ENCODE measurements at regions not wholly inside any gene's neighbourhood (a gene's known extent, or its start where the extent isn't known, plus 50 kb on each side); places are given as distances from the start of the nearest gene placed in this dataset.

DNA sequence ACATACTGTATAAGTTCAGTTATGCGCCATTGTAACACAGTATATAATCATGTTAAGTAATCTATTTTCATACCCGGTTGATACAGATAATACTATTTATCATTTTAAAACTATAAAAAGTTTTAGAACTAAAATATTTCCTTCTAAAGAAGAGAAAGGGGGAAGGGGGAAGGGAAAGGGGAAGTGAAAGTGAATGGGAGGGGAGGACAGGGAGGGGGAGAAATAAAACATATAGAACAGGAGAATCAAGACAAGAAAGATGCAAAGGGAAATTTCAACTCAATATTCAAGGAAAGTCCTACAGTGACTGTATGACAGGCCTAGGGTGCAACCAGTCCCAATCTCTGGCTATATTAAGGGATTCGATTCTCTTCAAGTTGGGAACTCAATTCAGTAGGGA, 1278.8 kb downstream of the MAT2B start:
- DNase-seq (ENCODE audit: low read depth, low spot score) (no peak), FAIRE-seq (no peak)
- Histone ChIP-seq H4K20me1 (replicated peaks; ENCODE audit: control insufficient read depth, extremely low read depth, insufficient read depth, low read length) (no peaks in the 10 kb centered on the region), H3K9me3 (replicated peaks; ENCODE audit: control insufficient read depth, insufficient read depth, low read length) (no peaks in the 10 kb centered on the region), H3K9me1 (replicated peaks; ENCODE audit: control insufficient read depth, extremely low read depth, insufficient read depth, low read length) (no peaks in the 10 kb centered on the region), H3K36me3 (ENCODE audit: control insufficient read depth in 2 of 2, extremely low read depth in 1 of 2, insufficient read depth in 2 of 2, low read length in 2 of 2) (no peaks in the 10 kb centered on the region), H3K79me2 (ENCODE audit: control insufficient read depth, insufficient read depth, low read length) (no peaks in the 10 kb centered on the region), H3K4me2 (ENCODE audit: insufficient read depth, low read length) (no peak overlapping the region), H3K27me3 (ENCODE audit: control insufficient read depth in 2 of 2, insufficient read depth in 2 of 2, low read length in 2 of 2) (no peaks in the 10 kb centered on the region), H3K4me1 (ENCODE audit: control insufficient read depth, extremely low read depth, insufficient read depth, low read length) (no peaks in the 10 kb centered on the region), H3K9ac (replicated peaks; ENCODE audit: extremely low read depth, insufficient read depth, low read length) (no peak overlapping the region), H3K27ac (ENCODE audit: insufficient read depth, low read depth, low read length) (no peak overlapping the region), H2AFZ (ENCODE audit: low read depth, low read length) (no peak overlapping the region), H3K4me3 (replicated peaks in 1 of 3; ENCODE audit: insufficient read depth in 1 of 3, low read depth in 1 of 3, low read length in 3 of 3) (no peak overlapping the region)
- intact Hi-C loops (cut with micrococcal nuclease) (no loop called here), dilution Hi-C loops (cut with MboI; ENCODE audit: extremely low pct_ligation_motif_present, low sequenced_read_pairs) (no loop called here)
- no TSS peak for BruUV-seq (replicated peaks)
- TF ChIP-seq JUN (IDR thresholded peaks at IDR 0.05; ENCODE audit: borderline replicate concordance, insufficient read depth, insufficient read length, low read depth): no peak
- no peak for TF ChIP-seq POLR2AphosphoS5 (IDR thresholded peaks at IDR 0.05; ENCODE audit: insufficient read depth, low read depth, low read length)
- no peak for TF ChIP-seq FOS (IDR thresholded peaks at IDR 0.05; ENCODE audit: borderline replicate concordance, insufficient read depth, low read length)
- TF ChIP-seq, protein P1, sequence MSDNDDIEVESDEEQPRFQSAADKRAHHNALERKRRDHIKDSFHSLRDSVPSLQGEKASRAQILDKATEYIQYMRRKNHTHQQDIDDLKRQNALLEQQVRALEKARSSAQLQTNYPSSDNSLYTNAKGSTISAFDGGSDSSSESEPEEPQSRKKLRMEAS (IDR thresholded peaks at IDR 0.05; ENCODE audit: insufficient read depth, insufficient read length): no peak
- TF ChIP-seq EZH2 (IDR thresholded peaks at IDR 0.05; ENCODE audit: borderline replicate concordance, low read depth, low read length, severe bottlenecking): no peak
- no peak for TF ChIP-seq MYC (IDR thresholded peaks at IDR 0.05; ENCODE audit: low read depth, low read length)
- no peak for TF ChIP-seq GATA2 (IDR thresholded peaks at IDR 0.05; ENCODE audit: insufficient read depth, insufficient read length, low read depth, low read length)
- TF ChIP-seq, protein P2, sequence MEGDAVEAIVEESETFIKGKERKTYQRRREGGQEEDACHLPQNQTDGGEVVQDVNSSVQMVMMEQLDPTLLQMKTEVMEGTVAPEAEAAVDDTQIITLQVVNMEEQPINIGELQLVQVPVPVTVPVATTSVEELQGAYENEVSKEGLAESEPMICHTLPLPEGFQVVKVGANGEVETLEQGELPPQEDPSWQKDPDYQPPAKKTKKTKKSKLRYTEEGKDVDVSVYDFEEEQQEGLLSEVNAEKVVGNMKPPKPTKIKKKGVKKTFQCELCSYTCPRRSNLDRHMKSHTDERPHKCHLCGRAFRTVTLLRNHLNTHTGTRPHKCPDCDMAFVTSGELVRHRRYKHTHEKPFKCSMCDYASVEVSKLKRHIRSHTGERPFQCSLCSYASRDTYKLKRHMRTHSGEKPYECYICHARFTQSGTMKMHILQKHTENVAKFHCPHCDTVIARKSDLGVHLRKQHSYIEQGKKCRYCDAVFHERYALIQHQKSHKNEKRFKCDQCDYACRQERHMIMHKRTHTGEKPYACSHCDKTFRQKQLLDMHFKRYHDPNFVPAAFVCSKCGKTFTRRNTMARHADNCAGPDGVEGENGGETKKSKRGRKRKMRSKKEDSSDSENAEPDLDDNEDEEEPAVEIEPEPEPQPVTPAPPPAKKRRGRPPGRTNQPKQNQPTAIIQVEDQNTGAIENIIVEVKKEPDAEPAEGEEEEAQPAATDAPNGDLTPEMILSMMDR (IDR thresholded peaks at IDR 0.05; ENCODE audit: extremely low read depth in 1 of 2, insufficient read depth in 1 of 2, low read depth in 1 of 2, low read length in 2 of 2): no peak
- TF ChIP-seq POLR2A (IDR thresholded peaks at IDR 0.05; ENCODE audit: low read depth, low read length): no peak
- ChIA-PET CTCF (no interaction called here), POLR2A (no interaction called here)

All from endothelial cell of umbilical vein (primary cell).